K562 (cell line): ENCODE measurements at regions not wholly inside any gene's neighbourhood (a gene's known extent, or its start where the extent isn't known, plus 50 kb on each side); places are given as distances from the start of the nearest gene placed in this dataset.
A peak's percentile ranks its signal among the peaks of the same experiment; 100 is the strongest.

Experiments used
- ATAC-seq: fragments of 200-7000 bp; cut with Tn5 transposase; 3 replicates; pipeline ENCODE4 v1.9.1; 2020; ENCODE audit warnings: moderate library complexity
- BruUV-seq: library from RNA; stranded (reverse); fragments of 400-500 nt; replicated peaks from 2 replicates; lab custom pipeline; 2021; lab: Mats Ljungman, UMichigan
- CTCF ChIA-PET: fragments of 300-600 bp; formaldehyde crosslinking; extraction: SDS; loops from one replicate; lab custom pipeline; 2021; ENCODE audit warnings: low intra/inter-chr PET ratio; lab: Yijun Ruan, JAX
- POLR2A ChIA-PET: fragments of 300-600, 350-650 bp; sonication (Branson Sonifier 250); formaldehyde crosslinking; extraction: SDS; loops from one replicate; lab custom pipeline; 2021; ENCODE audit warnings: antibody characterized with exemption, inconsistent platforms; lab: Yijun Ruan, JAX
- DNase-seq, 4 experiments: peaks; one replicate each; pipeline versions ENCODE4 v3.0.0 to v3.0.0-alpha.2; 2011 to 2018; ENCODE audit warnings: low spot score in 3 of 4, mixed read lengths in 3 of 4; ENCODE audit errors: extremely low read depth in 1 of 4
- FAIRE-seq: peaks from 2 replicates; lab custom pipeline; 2011; peaks lifted over from hg19 to GRCh38; lab: Jason Lieb, UNC
- H2AFZ ChIP-seq: 2 replicates; pipeline ENCODE4 v1.6.0; 2011; ENCODE audit warnings: low read depth, low read length, control low read depth, inconsistent platforms
- H3K27ac ChIP-seq: fragments of 200-600 bp; 3 replicates; pipeline ENCODE4 v1.8.0; 2011; ENCODE audit warnings: low read depth, mild to moderate bottlenecking, control low read depth, inconsistent platforms, low read length, moderate library complexity, mixed read lengths; ENCODE audit errors: extremely low read depth
- H3K27me3 ChIP-seq, 2 experiments: fragments of 300-600 bp in 1 of 2; 2 replicates in 1 of 2; 3 replicates in 1 of 2; pipeline versions ENCODE4 v1.6.0 to v1.8.0; 2011; ENCODE audit warnings: inconsistent platforms in 2 of 2, low read length in 2 of 2, mild to moderate bottlenecking in 1 of 2, mixed read lengths in 1 of 2, moderate library complexity in 1 of 2; ENCODE audit not compliant: control insufficient read depth in 2 of 2, insufficient read depth in 2 of 2
- H3K36me3 ChIP-seq: fragments of 300-600 bp; 3 replicates; pipeline ENCODE4 v1.8.0; 2011; ENCODE audit warnings: mild to moderate bottlenecking, low read length, inconsistent platforms; ENCODE audit not compliant: control insufficient read depth, insufficient read depth
- H3K4me1 ChIP-seq, 2 experiments: fragments of 200-600 bp in 1 of 2; replicated peaks in 1 of 2; 2 replicates in 1 of 2; 3 replicates in 1 of 2; pipeline versions ENCODE4 v1.5.1 to v1.8.0; 2011; ENCODE audit warnings: inconsistent platforms in 2 of 2, low read length in 2 of 2, mild to moderate bottlenecking in 1 of 2, mixed read lengths in 1 of 2, moderate library complexity in 1 of 2; ENCODE audit not compliant: control insufficient read depth in 2 of 2, insufficient read depth in 2 of 2
- H3K4me2 ChIP-seq: 2 replicates; pipeline ENCODE4 v1.6.1; 2011; ENCODE audit warnings: low read length, control low read depth, inconsistent platforms, mixed read lengths; ENCODE audit not compliant: insufficient read depth
- H3K4me3 ChIP-seq: fragments of 200-600 bp; sonication (generic), shearing (Covaris generic); 2 replicates; pipeline ENCODE4 v1.5.1; 2016; ENCODE audit warnings: control low read depth, inconsistent platforms
- H3K79me2 ChIP-seq: fragments of 200-600 bp; 3 replicates; pipeline ENCODE4 v1.8.0; 2011; ENCODE audit warnings: low read length, inconsistent platforms; ENCODE audit not compliant: control insufficient read depth, insufficient read depth
- H3K9ac ChIP-seq, 2 experiments: 2 replicates each; pipeline versions ENCODE4 v1.6.0 to v1.6.1; 2011; ENCODE audit warnings: low read depth in 2 of 2, low read length in 2 of 2, control low read depth in 1 of 2, inconsistent platforms in 1 of 2, mild to moderate bottlenecking in 1 of 2, mixed read lengths in 1 of 2; ENCODE audit not compliant: insufficient read depth in 1 of 2
- H3K9me1 ChIP-seq: one replicate; pipeline ENCODE4 v1.6.0; 2011; ENCODE audit warnings: inconsistent platforms, mild to moderate bottlenecking, low read length, moderate library complexity; ENCODE audit not compliant: control insufficient read depth, insufficient read depth
- H3K9me3 ChIP-seq: replicated peaks from 2 replicates; pipeline ENCODE4 v1.5.1; 2011; ENCODE audit warnings: low read depth, low read length, inconsistent platforms; ENCODE audit not compliant: control insufficient read depth, insufficient read depth
- H4K20me1 ChIP-seq: replicated peaks from 2 replicates; pipeline ENCODE4 v1.6.1; 2011; ENCODE audit warnings: low read length, inconsistent platforms, mixed read lengths; ENCODE audit not compliant: control insufficient read depth, insufficient read depth
- CC2D1A ChIP-seq: fragments of 450-650 bp; IDR thresholded peaks from 2 replicates; pipeline ENCODE4 v1.6.1; 2017; ENCODE audit warnings: mild to moderate bottlenecking
- ILF3 ChIP-seq: fragments of 450-650 bp; IDR thresholded peaks from 2 replicates; pipeline ENCODE4 v1.6.1; 2018; ENCODE audit warnings: antibody characterized with exemption, mild to moderate bottlenecking, moderate library complexity, borderline replicate concordance
- NFIX ChIP-seq: fragments of 250-450 bp; sonication (Bioruptor Pico); IDR thresholded peaks from 2 replicates; pipeline ENCODE4 v1.4.0; 2020; ENCODE audit warnings: low read depth, mild to moderate bottlenecking, moderate library complexity
- ZNF212 ChIP-seq: fragments of 450-650 bp; formaldehyde crosslinking; IDR thresholded peaks from 2 replicates; pipeline ENCODE4 v1.4.0; 2020; ENCODE audit warnings: mild to moderate bottlenecking
- WGBS: fragments of 100-300 bp; shearing (Covaris generic); methylation state at CpG from one replicate; pipeline ENCODE4 v1.1.6; 2016; ENCODE audit warnings: low coverage, mixed read lengths; ENCODE audit not compliant: insufficient coverage; ENCODE audit errors: missing lambda C conversion rate; 5-methylcytosine and 5-hydroxymethylcytosine counted together
- in situ Hi-C: fragments of 300-500 bp; cut with MboI; formaldehyde crosslinking; loops from 4 replicates; pipeline ENCODE4 v1.15.0; 2018; ENCODE audit warnings: inconsistent platforms, mixed read lengths
- intact Hi-C: fragments of 100-400 bp; cut with micrococcal nuclease; formaldehyde crosslinking; loops from 2 replicates; pipeline ENCODE4 v1.14.2; 2022
- TF ChIP-seq, protein P1 (sequence below): sonication (generic); formaldehyde crosslinking; IDR thresholded peaks from 2 replicates; pipeline ENCODE4 v1.8.1; 2023; ENCODE audit warnings: mild to moderate bottlenecking, missing genetic modification reagents
- TF ChIP-seq, protein P2 (sequence below): sonication (generic); formaldehyde crosslinking; IDR thresholded peaks from 2 replicates; pipeline ENCODE4 v1.8.0; 2022; ENCODE audit warnings: mild to moderate bottlenecking, missing genetic modification reagents
- TF ChIP-seq, protein P3 (sequence below): fragments of 250-450 bp; sonication (Bioruptor Pico); IDR thresholded peaks from 2 replicates; pipeline ENCODE4 v1.8.0; 2022; ENCODE audit warnings: moderate library complexity, mild to moderate bottlenecking, inconsistent platforms
- TF ChIP-seq, protein P4 (sequence below): sonication (generic); formaldehyde crosslinking; IDR thresholded peaks from 2 replicates; pipeline ENCODE4 v1.8.1; 2023; ENCODE audit warnings: missing genetic modification reagents, mild to moderate bottlenecking, borderline replicate concordance

DNA sequence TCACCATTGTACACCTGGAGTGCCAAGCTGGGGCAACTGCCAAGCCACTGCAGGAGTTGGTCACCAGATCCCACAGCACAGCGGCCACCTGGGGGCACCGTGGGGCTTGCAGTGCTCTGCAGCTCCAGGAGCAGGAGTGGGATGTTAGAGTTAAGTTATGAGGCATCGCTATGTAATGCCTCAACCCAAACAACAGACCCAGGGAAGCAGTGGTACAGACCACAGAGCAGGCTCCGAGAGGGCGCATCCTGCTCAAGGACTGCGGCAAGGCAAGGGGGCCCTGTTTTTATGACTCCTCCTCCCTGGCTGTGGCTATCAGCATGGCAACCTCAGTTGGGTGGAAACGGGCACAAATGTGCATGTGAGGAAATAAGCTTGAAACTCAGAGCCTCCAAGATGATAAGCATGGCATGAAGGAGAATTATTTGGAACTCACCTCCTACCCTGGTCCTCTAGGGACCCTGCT lies 63.1 kb downstream of the ARL6IP4 start (continued):
- TF ChIP-seq, protein P1, sequence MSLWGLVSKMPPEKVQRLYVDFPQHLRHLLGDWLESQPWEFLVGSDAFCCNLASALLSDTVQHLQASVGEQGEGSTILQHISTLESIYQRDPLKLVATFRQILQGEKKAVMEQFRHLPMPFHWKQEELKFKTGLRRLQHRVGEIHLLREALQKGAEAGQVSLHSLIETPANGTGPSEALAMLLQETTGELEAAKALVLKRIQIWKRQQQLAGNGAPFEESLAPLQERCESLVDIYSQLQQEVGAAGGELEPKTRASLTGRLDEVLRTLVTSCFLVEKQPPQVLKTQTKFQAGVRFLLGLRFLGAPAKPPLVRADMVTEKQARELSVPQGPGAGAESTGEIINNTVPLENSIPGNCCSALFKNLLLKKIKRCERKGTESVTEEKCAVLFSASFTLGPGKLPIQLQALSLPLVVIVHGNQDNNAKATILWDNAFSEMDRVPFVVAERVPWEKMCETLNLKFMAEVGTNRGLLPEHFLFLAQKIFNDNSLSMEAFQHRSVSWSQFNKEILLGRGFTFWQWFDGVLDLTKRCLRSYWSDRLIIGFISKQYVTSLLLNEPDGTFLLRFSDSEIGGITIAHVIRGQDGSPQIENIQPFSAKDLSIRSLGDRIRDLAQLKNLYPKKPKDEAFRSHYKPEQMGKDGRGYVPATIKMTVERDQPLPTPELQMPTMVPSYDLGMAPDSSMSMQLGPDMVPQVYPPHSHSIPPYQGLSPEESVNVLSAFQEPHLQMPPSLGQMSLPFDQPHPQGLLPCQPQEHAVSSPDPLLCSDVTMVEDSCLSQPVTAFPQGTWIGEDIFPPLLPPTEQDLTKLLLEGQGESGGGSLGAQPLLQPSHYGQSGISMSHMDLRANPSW (CRISPR knock-in tag) = no peak
- TF ChIP-seq, protein P2, sequence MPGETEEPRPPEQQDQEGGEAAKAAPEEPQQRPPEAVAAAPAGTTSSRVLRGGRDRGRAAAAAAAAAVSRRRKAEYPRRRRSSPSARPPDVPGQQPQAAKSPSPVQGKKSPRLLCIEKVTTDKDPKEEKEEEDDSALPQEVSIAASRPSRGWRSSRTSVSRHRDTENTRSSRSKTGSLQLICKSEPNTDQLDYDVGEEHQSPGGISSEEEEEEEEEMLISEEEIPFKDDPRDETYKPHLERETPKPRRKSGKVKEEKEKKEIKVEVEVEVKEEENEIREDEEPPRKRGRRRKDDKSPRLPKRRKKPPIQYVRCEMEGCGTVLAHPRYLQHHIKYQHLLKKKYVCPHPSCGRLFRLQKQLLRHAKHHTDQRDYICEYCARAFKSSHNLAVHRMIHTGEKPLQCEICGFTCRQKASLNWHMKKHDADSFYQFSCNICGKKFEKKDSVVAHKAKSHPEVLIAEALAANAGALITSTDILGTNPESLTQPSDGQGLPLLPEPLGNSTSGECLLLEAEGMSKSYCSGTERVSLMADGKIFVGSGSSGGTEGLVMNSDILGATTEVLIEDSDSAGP = no peak

DNA sequence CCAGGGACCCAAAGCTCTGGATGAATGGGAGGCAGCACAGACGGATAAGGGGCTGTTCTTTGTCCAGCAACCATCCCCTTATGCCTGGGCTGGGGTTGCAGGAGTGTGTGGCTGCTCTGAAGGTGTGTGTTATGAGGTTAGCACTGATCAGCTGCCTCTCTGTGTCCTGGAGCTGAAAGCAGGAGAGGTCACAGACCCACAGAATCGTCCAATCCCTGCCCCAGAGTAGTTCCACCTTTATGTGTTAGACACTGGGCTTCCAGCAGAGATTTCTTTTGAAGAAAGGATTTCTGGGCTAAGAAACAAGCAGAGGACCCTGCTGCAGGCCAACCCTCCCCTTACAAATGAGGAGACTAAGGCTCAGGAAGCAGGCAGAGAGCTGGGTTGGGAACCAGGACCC lies 62.4 kb downstream of the ARL6IP4 start:
- Histone ChIP-seq H3K9me1 (no peaks in the 10 kb centered on the region), H4K20me1 (no peaks in the 10 kb centered on the region; the same call in 1 of the 2 replicates), H3K9ac (peak overlapping the region in 1 of 2 experiments; percentile 38; a peak in 1 of 4 replicates), H3K4me2 (no peak overlapping the region), H3K36me3 (no peaks in the 10 kb centered on the region), H3K79me2 (no peaks in the 10 kb centered on the region), H2AFZ (no peak overlapping the region), H3K4me3 (no peak overlapping the region), H3K27me3 (no peaks in the 10 kb centered on the region), H3K4me1 (peaks cover 0 to under 1% of the 10 kb centered on the region in 2 experiments; a peak in 3 of 5 replicates), H3K9me3 (no peaks in the 10 kb centered on the region), H3K27ac (no peak overlapping the region)
- 14% methylated on average over 2 of the region's 2 CpGs for WGBS
- ChIA-PET CTCF (interaction anchor here (1.1 kb wide), 1 partner anchor 196 kb away, joined by 3 read pairs; no protein-coding TSS in a partner anchor), POLR2A (interaction anchor here (0.6 to 2.6 kb wide), 8 partner anchors 11 to 345 kb away, joined by 3 to 10 read pairs (median 4); no protein-coding TSS in a partner anchor)
- intact Hi-C loops (loop anchor here (5.0 kb wide), 1 partner anchor 189 kb away; the partner anchor contains the start of genes MPHOSPH9 and MTRFR), in situ Hi-C loops (no loop called here)
- BruUV-seq = no TSS peak
- ATAC-seq (no peak), FAIRE-seq (no peak), DNase-seq (no peak)
- no peak for TF ChIP-seq ILF3
- TF ChIP-seq NFIX = no peak
- TF ChIP-seq CC2D1A = no peak
- TF ChIP-seq, protein P3, sequence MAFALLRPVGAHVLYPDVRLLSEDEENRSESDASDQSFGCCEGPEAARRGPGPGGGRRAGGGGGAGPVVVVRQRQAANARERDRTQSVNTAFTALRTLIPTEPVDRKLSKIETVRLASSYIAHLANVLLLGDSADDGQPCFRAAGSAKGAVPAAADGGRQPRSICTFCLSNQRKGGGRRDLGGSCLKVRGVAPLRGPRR (CRISPR knock-in tag) = no peak
- TF ChIP-seq ZNF212 (CRISPR knock-in tag) = no peak
- TF ChIP-seq, protein P4, sequence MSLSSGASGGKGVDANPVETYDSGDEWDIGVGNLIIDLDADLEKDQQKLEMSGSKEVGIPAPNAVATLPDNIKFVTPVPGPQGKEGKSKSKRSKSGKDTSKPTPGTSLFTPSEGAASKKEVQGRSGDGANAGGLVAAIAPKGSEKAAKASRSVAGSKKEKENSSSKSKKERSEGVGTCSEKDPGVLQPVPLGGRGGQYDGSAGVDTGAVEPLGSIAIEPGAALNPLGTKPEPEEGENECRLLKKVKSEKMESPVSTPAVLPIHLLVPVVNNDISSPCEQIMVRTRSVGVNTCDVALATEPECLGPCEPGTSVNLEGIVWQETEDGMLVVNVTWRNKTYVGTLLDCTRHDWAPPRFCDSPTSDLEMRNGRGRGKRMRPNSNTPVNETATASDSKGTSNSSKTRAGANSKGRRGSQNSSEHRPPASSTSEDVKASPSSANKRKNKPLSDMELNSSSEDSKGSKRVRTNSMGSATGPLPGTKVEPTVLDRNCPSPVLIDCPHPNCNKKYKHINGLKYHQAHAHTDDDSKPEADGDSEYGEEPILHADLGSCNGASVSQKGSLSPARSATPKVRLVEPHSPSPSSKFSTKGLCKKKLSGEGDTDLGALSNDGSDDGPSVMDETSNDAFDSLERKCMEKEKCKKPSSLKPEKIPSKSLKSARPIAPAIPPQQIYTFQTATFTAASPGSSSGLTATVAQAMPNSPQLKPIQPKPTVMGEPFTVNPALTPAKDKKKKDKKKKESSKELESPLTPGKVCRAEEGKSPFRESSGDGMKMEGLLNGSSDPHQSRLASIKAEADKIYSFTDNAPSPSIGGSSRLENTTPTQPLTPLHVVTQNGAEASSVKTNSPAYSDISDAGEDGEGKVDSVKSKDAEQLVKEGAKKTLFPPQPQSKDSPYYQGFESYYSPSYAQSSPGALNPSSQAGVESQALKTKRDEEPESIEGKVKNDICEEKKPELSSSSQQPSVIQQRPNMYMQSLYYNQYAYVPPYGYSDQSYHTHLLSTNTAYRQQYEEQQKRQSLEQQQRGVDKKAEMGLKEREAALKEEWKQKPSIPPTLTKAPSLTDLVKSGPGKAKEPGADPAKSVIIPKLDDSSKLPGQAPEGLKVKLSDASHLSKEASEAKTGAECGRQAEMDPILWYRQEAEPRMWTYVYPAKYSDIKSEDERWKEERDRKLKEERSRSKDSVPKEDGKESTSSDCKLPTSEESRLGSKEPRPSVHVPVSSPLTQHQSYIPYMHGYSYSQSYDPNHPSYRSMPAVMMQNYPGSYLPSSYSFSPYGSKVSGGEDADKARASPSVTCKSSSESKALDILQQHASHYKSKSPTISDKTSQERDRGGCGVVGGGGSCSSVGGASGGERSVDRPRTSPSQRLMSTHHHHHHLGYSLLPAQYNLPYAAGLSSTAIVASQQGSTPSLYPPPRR = no peak
